HCT116 (cell line): ENCODE measurements at regions not wholly inside any gene's neighbourhood (a gene's known extent, or its start where the extent isn't known, plus 50 kb on each side); places are given as distances from the start of the nearest gene placed in this dataset.
"Not testable (repeated sequence)": the region's sequence is repeated elsewhere in the genome, so short reads cannot be mapped to it uniquely, and the experiment has no call there.

Experiments used
- ATAC-seq: fragments of 200-7000 bp; cut with Tn5 transposase; 2 replicates; pipeline ENCODE4 v1.9.1; 2020; ENCODE audit warnings: mild to moderate bottlenecking, moderate library complexity
- BruUV-seq: library from RNA; stranded (reverse); fragments of 400-500 nt; replicated peaks from 2 replicates; lab custom pipeline; 2021; lab: Mats Ljungman, UMichigan
- CTCF ChIA-PET: fragments of 300-600 bp; sonication (Branson Sonifier 250); formaldehyde crosslinking; loops from one replicate; lab custom pipeline; 2021; ENCODE audit warnings: antibody characterized with exemption; lab: Charles Lee
- POLR2A ChIA-PET: fragments of 300-600, 350-600 bp; sonication (Branson Sonifier 250); formaldehyde crosslinking; loops from one replicate; lab custom pipeline; 2021; ENCODE audit warnings: antibody characterized with exemption; lab: Charles Lee
- RAD21 ChIA-PET, 2 experiments: fragments of 300-600 bp; sonication (Branson Sonifier 250); formaldehyde crosslinking; loops; one replicate each; lab custom pipeline; 2023; ENCODE audit warnings: low total read pairs in 2 of 2; ENCODE audit not compliant: uncharacterized antibody in 2 of 2, unreplicated experiment in 2 of 2, low non-redundant PET in 1 of 2; lab: Charles Lee
- DNase-seq: peaks from one replicate; pipeline ENCODE4 v3.0.0-alpha.2; 2010; ENCODE audit warnings: low read depth, low spot score
- H2AFZ ChIP-seq: fragments of 200-600 bp; shearing (Covaris generic), sonication (generic); 2 replicates; pipeline ENCODE4 v1.6.1; 2017; ENCODE audit warnings: low read depth, mixed run types, mixed read lengths, antibody characterized with exemption, low read length; ENCODE audit not compliant: poor library complexity, severe bottlenecking
- H3K27ac ChIP-seq: 2 replicates; pipeline ENCODE4 v1.5.1; 2012; ENCODE audit warnings: low read depth, low read length
- H3K27me3 ChIP-seq: fragments of 200-600 bp; sonication (generic); 2 replicates; pipeline ENCODE4 v1.6.1; 2016; ENCODE audit warnings: mixed run types, low read length, mixed read lengths; ENCODE audit not compliant: insufficient read depth
- H3K36me3 ChIP-seq, 2 experiments: fragments of 200-500 bp in 1 of 2; fragments of 200-600 bp in 1 of 2; sonication (Bioruptor generic) in 1 of 2; sonication (generic) in 1 of 2; 2 replicates each; pipeline versions ENCODE4 v1.5.1 to v1.6.1; 2014 to 2016; ENCODE audit warnings: low read length in 2 of 2, inconsistent platforms in 1 of 2, mixed read lengths in 1 of 2, mixed run types in 1 of 2; ENCODE audit not compliant: insufficient read depth in 2 of 2, control insufficient read depth in 1 of 2
- H3K4me1 ChIP-seq, 2 experiments: fragments of 200-600 bp in 1 of 2; sonication (generic) in 1 of 2; 2 replicates each; pipeline versions ENCODE4 v1.5.1 to v1.6.1; 2012 to 2017; ENCODE audit warnings: low read length in 2 of 2, inconsistent platforms in 1 of 2, mild to moderate bottlenecking in 1 of 2, mixed read lengths in 1 of 2, mixed run types in 1 of 2, moderate library complexity in 1 of 2; ENCODE audit not compliant: insufficient read depth in 2 of 2, control insufficient read depth in 1 of 2
- H3K4me2 ChIP-seq: fragments of 200-600 bp; sonication (generic); 2 replicates; pipeline ENCODE4 v1.6.1; 2017; ENCODE audit warnings: mixed run types, low read length, mixed read lengths
- H3K4me3 ChIP-seq, 2 experiments: fragments of 200-600 bp in 1 of 2; sonication (generic) in 1 of 2; replicated peaks in 1 of 2; 2 replicates each; pipeline ENCODE4 v1.5.1; 2011 to 2016; ENCODE audit warnings: low read length in 2 of 2, control low read depth in 1 of 2, low read depth in 1 of 2, mild to moderate bottlenecking in 1 of 2, mixed read lengths in 1 of 2, mixed run types in 1 of 2
- H3K79me2 ChIP-seq: fragments of 200-600 bp; sonication (generic); 2 replicates; pipeline ENCODE4 v1.6.1; 2017; ENCODE audit warnings: mild to moderate bottlenecking, mixed run types, low read length, moderate library complexity, mixed read lengths; ENCODE audit not compliant: insufficient read depth
- H3K9ac ChIP-seq: fragments of 200-600 bp; sonication (generic); 2 replicates; pipeline ENCODE4 v1.6.1; 2016; ENCODE audit warnings: low read length, mixed read lengths
- H3K9me2 ChIP-seq: fragments of 200-600 bp; sonication (generic), shearing (Covaris generic); 2 replicates; pipeline ENCODE4 v1.6.1; 2017; ENCODE audit warnings: mixed run types, mild to moderate bottlenecking, moderate library complexity; ENCODE audit not compliant: insufficient read depth
- H3K9me3 ChIP-seq, 2 experiments: fragments of 200-500 bp in 1 of 2; fragments of 200-600 bp in 1 of 2; sonication (Bioruptor generic) in 1 of 2; sonication (generic) in 1 of 2; 2 replicates each; pipeline ENCODE4 v1.6.1; 2014 to 2017; ENCODE audit warnings: low read length in 2 of 2, mixed read lengths in 2 of 2, inconsistent platforms in 1 of 2, low read depth in 1 of 2, mild to moderate bottlenecking in 1 of 2, mixed run types in 1 of 2, moderate library complexity in 1 of 2; ENCODE audit not compliant: control insufficient read depth in 1 of 2, insufficient read depth in 1 of 2
- H4K20me1 ChIP-seq: fragments of 200-600 bp; sonication (generic), shearing (Covaris generic); 2 replicates; pipeline ENCODE4 v1.6.1; 2017; ENCODE audit warnings: mixed run types, mild to moderate bottlenecking, moderate library complexity; ENCODE audit not compliant: insufficient read depth
- CEBPB ChIP-seq: IDR thresholded peaks from 2 replicates; pipeline ENCODE4 v1.6.1; 2012; ENCODE audit warnings: low read depth
- EGR1 ChIP-seq: IDR thresholded peaks from 2 replicates; pipeline ENCODE4 v1.6.1; 2012; ENCODE audit warnings: low read depth
- ELF1 ChIP-seq: IDR thresholded peaks from 2 replicates; pipeline ENCODE4 v1.6.1; 2012; ENCODE audit warnings: low read depth, borderline replicate concordance
- EZH2 ChIP-seq: fragments of 200-600 bp; sonication (generic); IDR thresholded peaks from 2 replicates; pipeline ENCODE4 v1.6.1; 2017; ENCODE audit warnings: antibody characterized with exemption, mixed run types
- EZH2phosphoT487 ChIP-seq: fragments of 200-600 bp; IDR thresholded peaks from 2 replicates; pipeline ENCODE4 v1.6.1; 2018; ENCODE audit warnings: antibody characterized with exemption, borderline replicate concordance
- JUND ChIP-seq: IDR thresholded peaks from 2 replicates; pipeline ENCODE4 v1.6.1; 2012
- SIN3A ChIP-seq: IDR thresholded peaks from 2 replicates; pipeline ENCODE4 v1.6.1; 2012; ENCODE audit warnings: low read depth
- SP1 ChIP-seq: IDR thresholded peaks from 2 replicates; pipeline ENCODE4 v1.6.1; 2012; ENCODE audit warnings: low read depth
- SRF ChIP-seq: IDR thresholded peaks from 2 replicates; pipeline ENCODE4 v1.6.1; 2012; ENCODE audit warnings: low read depth
- YY1 ChIP-seq: IDR thresholded peaks from 2 replicates; pipeline ENCODE4 v1.6.1; 2011; ENCODE audit warnings: low read length, low read depth, moderate library complexity, mild to moderate bottlenecking; ENCODE audit not compliant: insufficient replicate concordance; ENCODE audit errors: extremely low read depth
- ZNF274 ChIP-seq: fragments of 200-500 bp; sonication (Bioruptor generic); IDR thresholded peaks from 2 replicates; pipeline ENCODE4 v1.6.1; 2014; ENCODE audit warnings: mild to moderate bottlenecking, low read depth, low read length, inconsistent platforms
- intact Hi-C: fragments of 100-400 bp; cut with micrococcal nuclease; formaldehyde crosslinking; loops from 2 replicates; pipeline ENCODE4 v1.10.0; 2022
- TF ChIP-seq, protein P1 (sequence below): IDR thresholded peaks from 2 replicates; pipeline ENCODE4 v1.6.1; 2012; ENCODE audit warnings: low read depth
- TF ChIP-seq, protein P2 (sequence below): IDR thresholded peaks from 2 replicates; pipeline ENCODE4 v1.6.1; 2011; ENCODE audit warnings: mild to moderate bottlenecking, low read length, moderate library complexity; ENCODE audit not compliant: insufficient replicate concordance; ENCODE audit errors: extremely low read depth

DNA sequence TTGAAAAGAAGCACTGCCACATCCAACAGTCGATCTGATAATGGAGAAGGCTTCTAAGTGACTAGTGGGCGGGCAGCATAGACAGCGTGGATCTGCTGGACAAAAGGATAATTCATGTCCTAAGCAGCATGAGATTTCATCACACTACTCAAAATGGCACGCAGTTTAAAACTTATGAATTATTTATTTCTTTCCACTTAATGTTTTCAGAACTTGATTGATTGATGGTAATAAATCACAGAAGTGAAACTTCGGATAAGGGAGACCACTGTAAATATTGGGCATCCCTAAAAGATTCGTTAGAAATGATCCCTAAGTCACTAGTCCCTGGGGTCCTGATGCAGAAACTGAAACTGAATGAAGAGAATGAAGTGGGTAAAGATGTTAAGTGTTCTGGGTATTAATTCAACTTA lies 93.0 kb upstream of the ANK2 start (continued):
- TF ChIP-seq, protein P1, sequence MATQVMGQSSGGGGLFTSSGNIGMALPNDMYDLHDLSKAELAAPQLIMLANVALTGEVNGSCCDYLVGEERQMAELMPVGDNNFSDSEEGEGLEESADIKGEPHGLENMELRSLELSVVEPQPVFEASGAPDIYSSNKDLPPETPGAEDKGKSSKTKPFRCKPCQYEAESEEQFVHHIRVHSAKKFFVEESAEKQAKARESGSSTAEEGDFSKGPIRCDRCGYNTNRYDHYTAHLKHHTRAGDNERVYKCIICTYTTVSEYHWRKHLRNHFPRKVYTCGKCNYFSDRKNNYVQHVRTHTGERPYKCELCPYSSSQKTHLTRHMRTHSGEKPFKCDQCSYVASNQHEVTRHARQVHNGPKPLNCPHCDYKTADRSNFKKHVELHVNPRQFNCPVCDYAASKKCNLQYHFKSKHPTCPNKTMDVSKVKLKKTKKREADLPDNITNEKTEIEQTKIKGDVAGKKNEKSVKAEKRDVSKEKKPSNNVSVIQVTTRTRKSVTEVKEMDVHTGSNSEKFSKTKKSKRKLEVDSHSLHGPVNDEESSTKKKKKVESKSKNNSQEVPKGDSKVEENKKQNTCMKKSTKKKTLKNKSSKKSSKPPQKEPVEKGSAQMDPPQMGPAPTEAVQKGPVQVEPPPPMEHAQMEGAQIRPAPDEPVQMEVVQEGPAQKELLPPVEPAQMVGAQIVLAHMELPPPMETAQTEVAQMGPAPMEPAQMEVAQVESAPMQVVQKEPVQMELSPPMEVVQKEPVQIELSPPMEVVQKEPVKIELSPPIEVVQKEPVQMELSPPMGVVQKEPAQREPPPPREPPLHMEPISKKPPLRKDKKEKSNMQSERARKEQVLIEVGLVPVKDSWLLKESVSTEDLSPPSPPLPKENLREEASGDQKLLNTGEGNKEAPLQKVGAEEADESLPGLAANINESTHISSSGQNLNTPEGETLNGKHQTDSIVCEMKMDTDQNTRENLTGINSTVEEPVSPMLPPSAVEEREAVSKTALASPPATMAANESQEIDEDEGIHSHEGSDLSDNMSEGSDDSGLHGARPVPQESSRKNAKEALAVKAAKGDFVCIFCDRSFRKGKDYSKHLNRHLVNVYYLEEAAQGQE = no peak
- no peak for TF ChIP-seq SP1
- no peak for TF ChIP-seq SIN3A
- TF ChIP-seq, protein P2, sequence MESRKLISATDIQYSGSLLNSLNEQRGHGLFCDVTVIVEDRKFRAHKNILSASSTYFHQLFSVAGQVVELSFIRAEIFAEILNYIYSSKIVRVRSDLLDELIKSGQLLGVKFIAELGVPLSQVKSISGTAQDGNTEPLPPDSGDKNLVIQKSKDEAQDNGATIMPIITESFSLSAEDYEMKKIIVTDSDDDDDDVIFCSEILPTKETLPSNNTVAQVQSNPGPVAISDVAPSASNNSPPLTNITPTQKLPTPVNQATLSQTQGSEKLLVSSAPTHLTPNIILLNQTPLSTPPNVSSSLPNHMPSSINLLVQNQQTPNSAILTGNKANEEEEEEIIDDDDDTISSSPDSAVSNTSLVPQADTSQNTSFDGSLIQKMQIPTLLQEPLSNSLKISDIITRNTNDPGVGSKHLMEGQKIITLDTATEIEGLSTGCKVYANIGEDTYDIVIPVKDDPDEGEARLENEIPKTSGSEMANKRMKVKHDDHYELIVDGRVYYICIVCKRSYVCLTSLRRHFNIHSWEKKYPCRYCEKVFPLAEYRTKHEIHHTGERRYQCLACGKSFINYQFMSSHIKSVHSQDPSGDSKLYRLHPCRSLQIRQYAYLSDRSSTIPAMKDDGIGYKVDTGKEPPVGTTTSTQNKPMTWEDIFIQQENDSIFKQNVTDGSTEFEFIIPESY = no peak
- TF ChIP-seq JUND = no peak
- no peak for TF ChIP-seq ZNF274
- TF ChIP-seq YY1 = no peak
- TF ChIP-seq CEBPB = no peak
- no peak for TF ChIP-seq EZH2
- TF ChIP-seq EGR1 = no peak
- TF ChIP-seq SRF = no peak
- TF ChIP-seq EZH2phosphoT487 = no peak
- TF ChIP-seq ELF1 = no peak

DNA sequence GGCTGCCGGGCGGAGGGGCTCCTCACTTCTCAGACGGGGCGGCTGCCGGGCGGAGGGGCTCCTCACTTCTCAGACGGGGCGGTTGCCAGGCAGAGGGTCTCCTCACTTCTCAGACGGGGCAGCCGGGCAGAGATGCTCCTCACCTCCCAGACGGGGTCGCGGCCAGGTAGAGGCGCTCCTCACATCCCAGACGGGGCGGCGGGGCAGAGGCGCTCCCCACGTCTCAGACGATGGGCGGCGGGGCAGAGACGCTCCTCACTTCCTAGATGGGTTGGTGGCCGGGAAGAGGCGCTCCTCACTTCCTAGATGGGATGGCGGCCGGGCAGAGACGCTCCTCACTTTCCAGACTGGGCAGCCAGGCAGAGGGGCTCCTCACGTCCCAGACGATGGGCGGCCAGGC lies 91.7 kb upstream of the ANK2 start:
- CTCF ChIA-PET, H2AFZ ChIP-seq, DNase-seq, H3K36me3 ChIP-seq, H3K27ac ChIP-seq, H3K4me1 ChIP-seq, intact Hi-C loops, H3K9ac ChIP-seq, H4K20me1 ChIP-seq, H3K9me3 ChIP-seq, POLR2A ChIA-PET, ATAC-seq, BruUV-seq, RAD21 ChIA-PET, H3K4me2 ChIP-seq, H3K27me3 ChIP-seq, H3K9me2 ChIP-seq, H3K79me2 ChIP-seq, H3K4me3 ChIP-seq: not testable (repeated sequence)
